HG02623 (cell line): ENCODE measurements at regions not wholly inside any gene's neighbourhood (a gene's known extent, or its start where the extent isn't known, plus 50 kb on each side); places are given as distances from the start of the nearest gene placed in this dataset.
"Not testable (repeated sequence)": the region's sequence is repeated elsewhere in the genome, so short reads cannot be mapped to it uniquely, and the experiment has no call there.

Experiments used
- ATAC-seq: cut with Tn5 transposase; IDR thresholded peaks from one replicate; pipeline ENCODE4 v1.9.1; 2021; ENCODE audit warnings: moderate library complexity; ENCODE audit not compliant: unreplicated experiment

DNA sequence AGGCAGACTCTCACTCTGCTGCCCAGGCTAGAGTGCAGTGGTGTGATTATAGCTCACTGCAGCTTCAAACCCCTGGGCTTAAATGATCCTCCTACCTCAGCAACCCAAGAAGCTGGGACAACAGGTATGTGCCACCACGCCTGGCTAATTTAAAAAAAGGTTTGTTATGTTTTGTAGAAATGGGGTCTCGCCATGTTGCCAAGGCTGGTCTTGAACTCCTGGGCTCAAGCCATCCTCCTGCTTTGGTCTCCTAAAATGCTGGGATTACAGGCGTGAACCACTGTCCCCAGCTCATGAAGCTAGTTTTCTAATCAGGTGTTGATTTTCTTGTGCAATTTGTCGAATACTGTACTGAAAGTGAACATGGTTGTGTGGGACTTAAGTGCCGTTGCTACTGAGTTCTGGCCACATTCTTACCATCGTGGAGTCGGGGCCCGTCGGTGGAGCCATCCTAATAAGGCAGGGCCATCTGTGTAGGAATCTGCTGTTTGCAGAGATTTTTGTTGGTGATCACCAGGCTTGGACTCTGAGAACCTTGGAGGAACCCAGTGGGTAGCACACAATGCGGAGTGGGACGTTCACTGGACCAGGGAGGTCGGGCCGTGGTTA is 193.2 kb downstream of the GOLGA6L6 start:
- no peak for ATAC-seq

- no peak for ATAC-seq
Observed at GRCh38 chr15:20346082-20346805, 195.4 kb downstream of the GOLGA6L6 start.

GRCh38 chr15:20345401-20345958 is 196.1 kb downstream of the GOLGA6L6 start:
- ATAC-seq = no peak

DNA sequence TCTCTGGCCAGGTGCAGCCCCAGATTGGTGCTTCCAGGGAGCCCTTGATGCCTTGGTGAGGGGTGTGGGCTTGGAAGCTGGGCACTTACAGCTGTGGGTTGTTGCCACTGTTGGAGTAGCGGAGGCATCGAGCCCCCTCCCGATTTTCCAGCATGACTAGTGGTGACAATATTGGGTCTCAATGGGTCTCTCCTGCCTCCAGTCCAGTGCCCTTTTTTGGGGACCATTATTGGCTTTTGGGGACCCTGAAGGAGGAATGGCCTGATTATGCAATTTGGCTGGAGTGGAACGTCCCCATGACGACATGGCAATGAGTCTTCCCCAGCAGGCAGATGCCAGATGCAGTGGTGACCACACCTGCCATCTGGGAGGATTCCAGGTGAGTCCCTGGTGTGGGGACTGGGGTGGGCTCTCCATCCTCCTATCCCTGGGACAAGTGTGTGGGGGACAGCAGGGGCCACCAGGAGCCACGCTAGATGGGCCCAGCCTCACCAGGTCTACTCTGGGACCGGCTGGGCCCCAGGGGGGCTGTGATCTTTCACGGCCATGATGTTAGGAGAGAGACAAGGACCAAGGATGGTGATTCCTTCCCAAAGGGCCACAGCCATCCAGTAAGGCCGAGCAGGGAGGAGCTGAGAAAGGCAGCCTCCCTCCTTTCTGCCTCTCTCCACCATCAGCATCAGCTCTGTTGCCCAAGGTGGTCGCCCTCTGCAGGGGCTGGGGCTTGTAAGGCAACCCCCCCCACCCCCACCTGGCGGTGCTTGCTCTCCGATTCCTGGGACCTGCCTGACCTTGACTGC is 196.8 kb downstream of the GOLGA6L6 start:
- no peak for ATAC-seq

DNA sequence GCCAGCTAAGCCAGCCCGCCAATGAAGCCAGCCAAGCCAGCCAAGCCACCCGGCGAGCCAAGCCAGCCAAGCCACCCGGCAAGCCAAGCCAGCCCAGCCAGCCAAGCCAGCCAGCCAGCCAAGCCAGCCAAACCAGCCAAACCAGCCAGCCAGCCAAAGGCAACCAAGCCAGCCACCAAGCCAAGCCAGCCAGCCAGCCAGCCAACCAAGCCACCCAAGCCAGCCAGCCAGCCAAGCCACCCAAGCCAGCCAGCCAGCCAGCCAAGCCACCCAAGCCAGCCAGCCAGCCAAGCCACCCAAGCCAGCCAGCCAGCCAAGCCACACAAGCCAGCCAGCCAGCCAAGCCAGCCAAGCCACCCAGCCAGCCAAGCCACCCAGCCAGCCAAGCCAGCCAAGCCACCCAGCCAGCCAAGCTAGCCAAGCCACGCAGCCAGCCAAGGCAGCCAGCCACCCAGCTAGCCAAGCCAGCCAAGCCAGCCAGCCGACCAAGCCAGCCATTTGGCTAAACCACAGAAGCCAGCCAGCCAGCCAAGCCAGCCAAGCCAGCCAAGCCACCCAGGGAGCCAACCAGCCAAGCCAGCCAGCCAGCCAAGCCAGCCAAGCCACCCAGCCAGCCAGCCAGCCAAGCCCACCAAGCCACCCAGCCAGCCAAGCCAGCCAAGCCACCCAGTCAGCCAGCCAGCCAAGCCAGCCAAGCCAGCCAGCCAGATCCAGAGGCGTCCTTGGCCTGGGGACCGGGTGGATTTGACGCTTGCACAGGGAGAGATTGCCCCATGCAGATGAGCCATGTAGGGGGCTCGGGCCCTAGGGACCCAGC is 198.0 kb downstream of the GOLGA6L6 start:
- ATAC-seq = not testable (repeated sequence)

GRCh38 chr15:20342601-20343394 is 198.8 kb downstream of the GOLGA6L6 start:
- ATAC-seq = not testable (repeated sequence)

DNA sequence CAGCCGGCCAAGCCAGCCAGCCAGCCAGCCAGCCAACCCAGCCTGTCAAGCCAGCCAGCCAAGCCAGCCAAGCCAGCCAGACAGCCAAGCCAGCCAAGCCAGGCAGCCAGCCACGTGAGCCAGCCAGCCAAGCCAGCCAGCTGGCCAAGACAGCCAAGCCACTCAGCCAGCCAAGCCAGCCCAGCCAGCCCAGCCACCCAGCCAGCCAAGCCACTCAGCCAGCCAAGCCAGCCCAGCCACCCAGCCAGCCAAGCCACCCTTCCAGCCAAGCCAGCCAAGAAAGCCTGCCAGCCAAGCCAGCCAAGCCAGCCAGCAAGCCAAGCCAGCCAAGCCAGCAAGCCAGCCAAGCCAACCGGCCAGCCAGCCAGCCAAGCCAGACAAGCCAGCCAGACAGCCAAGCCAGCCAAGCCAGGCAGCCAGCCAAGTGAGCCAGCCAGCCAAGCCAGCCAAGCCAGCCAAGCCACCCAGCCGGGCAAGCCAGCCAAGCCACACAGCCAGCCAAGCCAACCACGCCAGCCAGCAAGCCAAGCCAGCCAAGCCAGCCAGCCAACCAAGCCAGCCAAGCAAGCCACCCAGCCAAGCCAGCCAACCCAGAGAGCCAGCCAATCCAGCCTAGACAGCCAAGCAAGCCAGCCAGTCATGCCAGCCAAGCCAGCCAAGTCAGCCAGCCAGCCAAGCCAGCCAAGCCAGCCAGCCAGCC is 199.5 kb downstream of the GOLGA6L6 start:
- no peak for ATAC-seq

- no peak for ATAC-seq
Observed at GRCh38 chr15:20340931-20341661, 200.5 kb downstream of the GOLGA6L6 start.

GRCh38 chr15:20340331-20340811 is 201.2 kb downstream of the GOLGA6L6 start:
- no peak for ATAC-seq

DNA sequence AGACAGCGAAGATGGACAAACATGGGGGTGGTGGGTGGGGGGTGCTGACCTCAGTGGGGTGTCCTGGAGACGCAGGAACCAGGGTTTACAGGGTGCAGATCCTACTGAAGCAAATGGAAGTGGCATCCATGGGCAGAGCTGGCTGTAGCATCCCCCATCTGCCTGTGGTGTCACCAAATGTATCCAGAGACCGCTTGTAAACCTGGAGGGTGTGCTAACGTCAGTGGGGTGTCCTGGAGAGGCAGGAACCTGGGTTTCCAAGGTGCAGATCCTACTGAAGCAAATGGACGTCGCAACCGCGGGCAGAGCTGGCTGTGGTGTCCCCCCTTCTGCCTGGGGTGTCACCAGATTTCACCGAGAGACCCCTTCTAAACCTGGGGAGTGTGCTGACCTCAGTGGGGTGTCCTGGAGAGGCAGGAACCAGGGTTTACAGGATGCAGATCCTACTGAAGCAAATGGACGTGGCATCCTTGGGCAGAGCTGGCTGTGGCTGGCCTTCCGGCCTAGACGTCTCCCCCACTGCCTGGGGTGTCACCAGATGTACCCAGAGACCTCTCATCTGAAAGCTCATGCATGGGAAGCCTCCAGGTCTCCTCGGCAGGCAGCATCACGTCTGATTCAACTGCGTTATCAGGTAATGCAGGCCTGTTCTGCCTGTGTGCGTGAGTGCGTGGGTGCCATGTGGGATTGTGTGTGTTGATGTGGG is 202.4 kb downstream of the GOLGA6L6 start:
- ATAC-seq = not testable (repeated sequence)

- not testable (repeated sequence) for ATAC-seq
Observed at GRCh38 chr15:20338671-20339070, 202.9 kb downstream of the GOLGA6L6 start.

- ATAC-seq = not testable (repeated sequence)
Observed at GRCh38 chr15:20337238-20337637, 204.4 kb downstream of the GOLGA6L6 start.

DNA sequence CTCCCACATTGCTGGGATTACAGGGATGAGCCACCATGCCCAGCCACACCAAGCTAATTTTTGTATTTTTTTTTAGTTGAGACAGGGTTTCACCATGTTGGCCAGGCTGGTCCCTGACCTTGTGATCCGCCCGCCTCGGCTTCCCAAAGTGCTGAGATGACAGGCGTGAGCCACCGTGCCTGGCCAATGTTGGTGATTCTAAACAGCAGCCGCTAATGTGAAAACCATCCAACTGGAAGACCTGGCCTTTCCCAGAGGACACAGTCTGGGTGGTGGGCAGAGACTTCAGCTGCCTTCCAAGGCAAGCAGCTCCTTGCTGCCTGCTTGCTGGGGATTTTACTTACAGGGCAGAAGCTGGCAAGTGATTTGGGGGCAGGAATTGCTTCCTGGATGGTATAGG is 207.1 kb downstream of the GOLGA6L6 start:
- ATAC-seq = not testable (repeated sequence)

DNA sequence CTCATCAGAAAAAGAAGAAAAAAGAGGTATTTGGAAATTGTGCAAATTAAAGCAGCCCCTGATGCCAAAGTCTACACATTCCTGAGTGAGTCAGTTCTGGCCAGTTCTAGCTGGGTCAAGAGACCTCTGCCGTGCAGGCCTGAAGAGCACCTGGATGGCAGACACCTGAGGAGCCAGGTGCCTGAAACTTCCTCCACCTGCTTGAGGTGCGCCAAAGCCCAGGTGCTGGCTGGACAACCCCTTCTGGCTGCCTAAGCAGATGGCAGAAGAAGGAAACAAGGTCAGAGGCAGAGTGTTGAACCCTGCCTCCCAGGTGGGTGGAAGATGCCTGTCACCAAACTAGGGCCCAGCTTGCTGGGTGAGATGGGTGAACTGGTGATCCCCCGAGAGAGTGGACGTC is 215.8 kb downstream of the GOLGA6L6 start:
- ATAC-seq = not testable (repeated sequence)

DNA sequence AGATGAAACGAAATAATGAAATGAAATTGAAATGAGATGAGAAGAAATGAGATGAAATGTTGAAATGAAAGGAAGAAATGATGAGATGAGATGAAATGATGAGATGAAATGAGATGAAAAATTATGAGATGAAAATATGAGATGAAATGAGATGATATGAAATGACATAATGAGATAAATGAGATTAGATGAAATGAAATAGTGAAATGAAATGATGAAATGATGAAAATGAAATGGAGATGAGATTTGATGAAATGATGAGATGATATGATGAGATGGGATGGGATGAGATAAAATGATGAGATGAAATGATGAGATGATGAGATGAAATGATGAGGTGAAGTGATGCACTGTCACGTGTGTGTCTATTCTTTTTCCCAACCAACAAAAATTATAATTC is 224.5 kb downstream of the GOLGA6L6 start:
- not testable (repeated sequence) for ATAC-seq

DNA sequence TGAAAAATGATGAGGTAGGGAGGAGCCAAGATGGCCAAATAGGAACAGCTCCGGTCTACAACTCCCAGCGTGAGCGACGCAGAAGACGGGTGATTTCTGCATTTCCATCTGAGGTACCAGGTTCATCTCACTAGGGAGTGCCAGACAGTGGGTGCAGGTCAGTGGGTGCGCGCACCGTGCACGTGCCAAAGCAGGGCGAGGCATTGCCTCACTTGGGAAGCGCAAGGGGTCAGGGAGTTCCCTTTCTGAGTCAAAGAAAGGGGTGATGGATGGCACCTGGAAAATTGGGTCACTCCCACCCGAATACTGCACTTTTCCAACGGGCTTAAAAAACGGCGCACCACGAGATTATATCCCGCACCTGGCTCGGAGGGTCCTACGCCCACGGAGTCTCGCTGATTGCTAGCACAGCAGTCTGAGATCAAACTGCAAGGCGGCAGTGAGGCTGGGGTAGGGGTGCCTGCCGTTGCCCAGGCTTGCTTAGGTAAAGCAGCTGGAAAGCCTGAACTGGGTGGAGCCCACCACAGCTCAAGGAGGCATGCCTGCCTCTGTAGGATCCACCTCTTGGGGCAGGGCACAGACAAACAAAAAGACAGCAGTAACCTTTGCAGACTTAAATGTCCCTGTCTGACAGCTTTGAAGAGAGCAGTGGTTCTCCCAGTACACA is 230.5 kb downstream of the GOLGA6L6 start:
- not testable (repeated sequence) for ATAC-seq

- ATAC-seq = no peak
Observed at GRCh38 chr15:20310603-20311002, 231.0 kb downstream of the GOLGA6L6 start.
